IMR-90 (cell line): ENCODE measurements at regions not wholly inside any gene's neighbourhood (a gene's known extent, or its start where the extent isn't known, plus 50 kb on each side); places are given as distances from the start of the nearest gene placed in this dataset.

ENCODE experiments used
- ATAC-seq: fragments of 200-7000 bp; cut with Tn5 transposase; 2 replicates; pipeline ENCODE4 v1.9.1; 2020; ENCODE audit warnings: low read depth, mild to moderate bottlenecking, moderate library complexity
- BruUV-seq: library from RNA; stranded (reverse); fragments of 400-500 nt; replicated peaks from 2 replicates; lab custom pipeline; 2021; lab: Mats Ljungman, UMichigan
- CTCF ChIA-PET: fragments of 300-600 bp; formaldehyde crosslinking; extraction: SDS; loops from one replicate; lab custom pipeline; 2021; ENCODE audit warnings: antibody characterized with exemption; lab: Yijun Ruan, JAX
- POLR2A ChIA-PET: fragments of 300-600 bp; sonication (Branson Sonifier 250); formaldehyde crosslinking; loops from one replicate; lab custom pipeline; 2022; ENCODE audit warnings: antibody characterized with exemption; ENCODE audit not compliant: unreplicated experiment; lab: Charles Lee
- DNase-seq: peaks from one replicate; pipeline ENCODE4 v3.0.0; 2013
- H2AFZ ChIP-seq: replicated peaks from 2 replicates; pipeline ENCODE3; 2013; ENCODE audit warnings: low read length, mild to moderate bottlenecking; ENCODE audit not compliant: poor library complexity
- H2AK5ac ChIP-seq: 2 replicates; pipeline ENCODE4 v1.6.1; 2013; ENCODE audit warnings: low read depth, low read length, inconsistent platforms
- H2AK9ac ChIP-seq: replicated peaks from 2 replicates; pipeline ENCODE3; 2013; ENCODE audit warnings: mild to moderate bottlenecking, low read depth, low read length, moderate library complexity; ENCODE audit not compliant: poor library complexity
- H2BK120ac ChIP-seq: 2 replicates; pipeline ENCODE4 v1.6.1; 2013; ENCODE audit warnings: low read depth, low read length, inconsistent platforms
- H2BK15ac ChIP-seq: 3 replicates; pipeline ENCODE4 v1.6.1; 2013; ENCODE audit warnings: low read depth, low read length, inconsistent platforms
- H2BK20ac ChIP-seq: 2 replicates; pipeline ENCODE4 v1.6.1; 2013; ENCODE audit warnings: low read depth, mild to moderate bottlenecking, inconsistent platforms, low read length, moderate library complexity
- H2BK5ac ChIP-seq: 2 replicates; pipeline ENCODE4 v1.6.1; 2013; ENCODE audit warnings: mild to moderate bottlenecking, low read depth, low read length, inconsistent platforms; ENCODE audit not compliant: poor library complexity, severe bottlenecking
- H3K14ac ChIP-seq: replicated peaks from 2 replicates; pipeline ENCODE4 v1.6.1; 2013; ENCODE audit warnings: low read depth, low read length, inconsistent platforms
- H3K18ac ChIP-seq: 2 replicates; pipeline ENCODE4 v1.6.1; 2013; ENCODE audit warnings: low read depth, low read length, control low read depth
- H3K23ac ChIP-seq: 2 replicates; pipeline ENCODE4 v1.6.1; 2013; ENCODE audit warnings: low read depth, low read length, inconsistent platforms
- H3K27ac ChIP-seq: 2 replicates; pipeline ENCODE4 v1.5.1; 2013; ENCODE audit warnings: mild to moderate bottlenecking, control low read depth, low read length; ENCODE audit not compliant: insufficient read depth
- H3K27me3 ChIP-seq: 2 replicates; pipeline ENCODE4 v1.6.1; 2013; ENCODE audit warnings: low read length; ENCODE audit not compliant: control insufficient read depth, insufficient read depth
- H3K36me3 ChIP-seq: 2 replicates; pipeline ENCODE4 v1.6.1; 2013; ENCODE audit warnings: low read length, mixed read lengths; ENCODE audit not compliant: control insufficient read depth, insufficient read depth
- H3K4ac ChIP-seq: 2 replicates; pipeline ENCODE4 v1.6.1; 2013; ENCODE audit warnings: low read depth, low read length, inconsistent platforms
- H3K4me1 ChIP-seq: 2 replicates; pipeline ENCODE4 v1.6.1; 2013; ENCODE audit warnings: low read length, mixed read lengths; ENCODE audit not compliant: control insufficient read depth, insufficient read depth
- H3K4me2 ChIP-seq: 2 replicates; pipeline ENCODE4 v1.6.1; 2013; ENCODE audit warnings: low read depth, mild to moderate bottlenecking, control low read depth, low read length, moderate library complexity
- H3K4me3 ChIP-seq: 2 replicates; pipeline ENCODE4 v1.5.1; 2013; ENCODE audit warnings: low read depth, mild to moderate bottlenecking, control low read depth, low read length, moderate library complexity; ENCODE audit not compliant: insufficient read depth
- H3K56ac ChIP-seq: 2 replicates; pipeline ENCODE4 v1.6.1; 2013; ENCODE audit warnings: low read length, inconsistent platforms; ENCODE audit not compliant: insufficient read depth; ENCODE audit errors: extremely low read depth
- H3K79me1 ChIP-seq, 2 experiments: 2 replicates each; pipeline ENCODE4 v1.6.1; 2013; ENCODE audit warnings: low read length in 2 of 2, inconsistent platforms in 1 of 2, low read depth in 1 of 2
- H3K9ac ChIP-seq: 2 replicates; pipeline ENCODE4 v1.6.1; 2013; ENCODE audit warnings: low read depth, low read length, control low read depth
- H3K9me1 ChIP-seq: 2 replicates; pipeline ENCODE4 v1.6.1; 2013; ENCODE audit warnings: low read length, inconsistent platforms; ENCODE audit not compliant: insufficient read depth
- H3K9me3 ChIP-seq: 2 replicates; pipeline ENCODE4 v1.6.1; 2013; ENCODE audit warnings: low read length; ENCODE audit not compliant: control insufficient read depth, insufficient read depth
- H4K20me1 ChIP-seq: 2 replicates; pipeline ENCODE4 v1.6.1; 2013; ENCODE audit warnings: low read length, inconsistent platforms; ENCODE audit not compliant: insufficient read depth
- H4K5ac ChIP-seq: 2 replicates; pipeline ENCODE4 v1.6.1; 2013; ENCODE audit warnings: mild to moderate bottlenecking, low read depth, low read length, control low read depth
- H4K8ac ChIP-seq, 2 experiments: 2 replicates each; pipeline ENCODE4 v1.6.1; 2013; ENCODE audit warnings: low read depth in 2 of 2, low read length in 2 of 2, control low read depth in 1 of 2, inconsistent platforms in 1 of 2
- H4K91ac ChIP-seq: 2 replicates; pipeline ENCODE4 v1.6.1; 2013; ENCODE audit warnings: low read depth, low read length, inconsistent platforms; ENCODE audit not compliant: insufficient read depth
- CHD1 ChIP-seq: IDR thresholded peaks from 2 replicates; pipeline ENCODE4 v1.6.1; 2012; ENCODE audit warnings: low read depth, low read length, improper control_type of control experiment
- RFX5 ChIP-seq: IDR thresholded peaks from 2 replicates; pipeline ENCODE4 v1.8.0; 2012; ENCODE audit warnings: low read depth, mild to moderate bottlenecking, low read length, moderate library complexity
- SMC3 ChIP-seq: fragments of 150-350 bp; IDR thresholded peaks from 2 replicates; pipeline ENCODE4 v1.6.1; 2016; ENCODE audit warnings: low read depth, mild to moderate bottlenecking, antibody characterized with exemption, low read length, moderate library complexity
- whole genome bisulfite sequencing, 2 experiments: methylation state at CpG; one replicate each; pipeline versions ENCODE4 v1.1.5 to v1.1.7; 2013; ENCODE audit warnings: missing lambda C conversion rate in 2 of 2; ENCODE audit not compliant: insufficient read length in 1 of 2; ENCODE audit errors: extremely low coverage in 2 of 2; 5-methylcytosine and 5-hydroxymethylcytosine counted together
- dilution Hi-C: fragments of 300-500 bp; cut with HindIII; formaldehyde crosslinking; loops from one replicate; pipeline ENCODE4 v1.14.3; 2018; ENCODE audit warnings: low sequenced_read_pairs; ENCODE audit not compliant: unreplicated experiment
- in situ Hi-C: fragments of 300-500 bp; cut with MboI; formaldehyde crosslinking; loops from 3 replicates; pipeline ENCODE4 v1.14.3; 2019; ENCODE audit warnings: low sequenced_read_pairs, inconsistent platforms, mixed read lengths
- intact Hi-C: fragments of 100-400 bp; cut with micrococcal nuclease; formaldehyde crosslinking; loops from 2 replicates; pipeline ENCODE4 v1.10.0; 2022

GRCh38 chr10:94083662-94084265, 90.0 kb downstream of the PLCE1 start:
- H3K23ac ChIP-seq: no peak overlapping the region
- H2BK15ac ChIP-seq: no peak overlapping the region
- dilution Hi-C loops (no loop called here), intact Hi-C loops (loop anchor here (10.0 kb wide), 1 partner anchor 121 kb away; no protein-coding TSS in a partner anchor), in situ Hi-C loops (no loop called here)
- H3K14ac ChIP-seq: no peak overlapping the region
- H2BK5ac ChIP-seq: no peak overlapping the region
- no peaks in the 10 kb centered on the region; the same call in 1 of the 2 replicates for H3K9me1 ChIP-seq
- no peak overlapping the region for H4K8ac ChIP-seq
- H2AK9ac ChIP-seq: no peak overlapping the region
- DNase-seq (no peak), ATAC-seq (no peak)
- no peaks in the 10 kb centered on the region for H3K79me1 ChIP-seq
- H4K91ac ChIP-seq: no peak overlapping the region
- peaks cover 2% of the 10 kb centered on the region; the same call in 1 of the 2 replicates for H3K4me1 ChIP-seq
- no peaks in the 10 kb centered on the region for H3K9me3 ChIP-seq
- H3K18ac ChIP-seq: no peak overlapping the region
- no peak overlapping the region for H3K56ac ChIP-seq
- no peak overlapping the region for H3K4me2 ChIP-seq
- no TSS peak for BruUV-seq
- H3K36me3 ChIP-seq: no peaks in the 10 kb centered on the region
- H3K9ac ChIP-seq: no peak overlapping the region
- WGBS, 2 experiments: no CpG with 5 or more reads among the region's 5 CpGs
- no peak overlapping the region for H3K4ac ChIP-seq
- H2BK20ac ChIP-seq: no peak overlapping the region
- no peak overlapping the region for H2AFZ ChIP-seq
- H3K4me3 ChIP-seq: no peak overlapping the region
- H3K27ac ChIP-seq: no peak overlapping the region
- H2AK5ac ChIP-seq: no peak overlapping the region
- CTCF ChIA-PET: no interaction called here
- H3K27me3 ChIP-seq: peaks cover 4% of the 10 kb centered on the region; the same call in 1 of the 2 replicates
- no peaks in the 10 kb centered on the region for H4K20me1 ChIP-seq
- no peak overlapping the region for H4K5ac ChIP-seq
- TF ChIP-seq SMC3: no peak
- no peak for TF ChIP-seq RFX5
- no peak for TF ChIP-seq CHD1
- H2BK120ac ChIP-seq: no peak overlapping the region
- POLR2A ChIA-PET: no interaction called here
